GM21360 (cell line): ENCODE measurements at regions not wholly inside any gene's neighbourhood (a gene's known extent, or its start where the extent isn't known, plus 50 kb on each side); places are given as distances from the start of the nearest gene placed in this dataset.
"Not testable (repeated sequence)": the region's sequence is repeated elsewhere in the genome, so short reads cannot be mapped to it uniquely, and the experiment has no call there.

ENCODE experiments used
- ATAC-seq: cut with Tn5 transposase; IDR thresholded peaks from one replicate; pipeline ENCODE4 v1.9.1; 2021; ENCODE audit warnings: mild to moderate bottlenecking, moderate library complexity; ENCODE audit not compliant: unreplicated experiment

GRCh38 chr4:103324811-103325210 is 126.7 kb upstream of the CENPE start:
- no peak for ATAC-seq

GRCh38 chr4:103318327-103318726 is 120.2 kb upstream of the CENPE start:
- ATAC-seq, result no peak

- ATAC-seq, result no peak
Observed at GRCh38 chr4:103308248-103308561, 110.1 kb upstream of the CENPE start.

GRCh38 chr4:103307453-103308247 is 109.5 kb upstream of the CENPE start:
- ATAC-seq, result no peak

GRCh38 chr4:103306870-103307375 is 108.8 kb upstream of the CENPE start:
- no peak for ATAC-seq

GRCh38 chr4:103305355-103305754 is 107.2 kb upstream of the CENPE start:
- no peak for ATAC-seq

- ATAC-seq, result no peak
Observed at GRCh38 chr4:103303011-103303410, 104.9 kb upstream of the CENPE start.

GRCh38 chr4:103292959-103293358 is 94.8 kb upstream of the CENPE start:
- ATAC-seq, result no peak

GRCh38 chr4:103292373-103292772 is 94.2 kb upstream of the CENPE start:
- no peak for ATAC-seq

GRCh38 chr4:103289186-103289585 is 91.0 kb upstream of the CENPE start:
- no peak for ATAC-seq

GRCh38 chr4:103272174-103272573 is 74.0 kb upstream of the CENPE start:
- no peak for ATAC-seq

- ATAC-seq, result no peak
Observed at GRCh38 chr4:103268746-103269145, 70.6 kb upstream of the CENPE start.

GRCh38 chr4:103264905-103265304 is 66.8 kb upstream of the CENPE start:
- ATAC-seq, result no peak

- not testable (repeated sequence) for ATAC-seq
Observed at GRCh38 chr4:103256068-103256467, 57.9 kb upstream of the CENPE start.
